HG03439 (cell line): ENCODE measurements at regions not wholly inside any gene's neighbourhood (a gene's known extent, or its start where the extent isn't known, plus 50 kb on each side); places are given as distances from the start of the nearest gene placed in this dataset.
"Not testable (repeated sequence)": the region's sequence is repeated elsewhere in the genome, so short reads cannot be mapped to it uniquely, and the experiment has no call there.

Experiments used
- ATAC-seq: cut with Tn5 transposase; IDR thresholded peaks from one replicate; pipeline ENCODE4 v1.9.1; 2021; ENCODE audit warnings: mild to moderate bottlenecking, moderate library complexity; ENCODE audit not compliant: unreplicated experiment

GRCh38 chr13:84641491-84641890, 759.2 kb upstream of the SLITRK1 start:
- ATAC-seq, result no peak

GRCh38 chr13:84640691-84641090, 758.4 kb upstream of the SLITRK1 start:
- ATAC-seq, result no peak

GRCh38 chr13:84630476-84630875, 748.2 kb upstream of the SLITRK1 start:
- no peak for ATAC-seq

- no peak for ATAC-seq
Observed at GRCh38 chr13:84616864-84617263, 734.6 kb upstream of the SLITRK1 start.

GRCh38 chr13:84609716-84610115, 727.4 kb upstream of the SLITRK1 start:
- no peak for ATAC-seq

GRCh38 chr13:84607261-84608013, 725.2 kb upstream of the SLITRK1 start:
- ATAC-seq, result no peak

- ATAC-seq, result no peak
Observed at GRCh38 chr13:84606616-84607015, 724.3 kb upstream of the SLITRK1 start.

- no peak for ATAC-seq
Observed at GRCh38 chr13:84605927-84606326, 723.7 kb upstream of the SLITRK1 start.

GRCh38 chr13:84591444-84591843, 709.2 kb upstream of the SLITRK1 start:
- ATAC-seq, result no peak

GRCh38 chr13:84590663-84591062, 708.4 kb upstream of the SLITRK1 start:
- no peak for ATAC-seq

- no peak for ATAC-seq
Observed at GRCh38 chr13:84588023-84588422, 705.7 kb upstream of the SLITRK1 start.

- ATAC-seq, result not testable (repeated sequence)
Observed at GRCh38 chr13:84579901-84580300, 697.6 kb upstream of the SLITRK1 start.

- no peak for ATAC-seq
Observed at GRCh38 chr13:84574851-84575250, 692.6 kb upstream of the SLITRK1 start.

GRCh38 chr13:84571264-84571663, 689.0 kb upstream of the SLITRK1 start:
- ATAC-seq, result no peak

- ATAC-seq, result no peak
Observed at GRCh38 chr13:84570831-84571230, 688.6 kb upstream of the SLITRK1 start.

GRCh38 chr13:84569366-84569765, 687.1 kb upstream of the SLITRK1 start:
- ATAC-seq, result no peak

GRCh38 chr13:84567848-84568247, 685.6 kb upstream of the SLITRK1 start:
- ATAC-seq, result no peak

GRCh38 chr13:84566780-84567179, 684.5 kb upstream of the SLITRK1 start:
- no peak for ATAC-seq

- no peak for ATAC-seq
Observed at GRCh38 chr13:84563611-84564010, 681.3 kb upstream of the SLITRK1 start.

- ATAC-seq, result no peak
Observed at GRCh38 chr13:84553227-84553626, 671.0 kb upstream of the SLITRK1 start.

GRCh38 chr13:84543962-84544361, 661.7 kb upstream of the SLITRK1 start:
- no peak for ATAC-seq

- no peak for ATAC-seq
Observed at GRCh38 chr13:84542348-84542747, 660.1 kb upstream of the SLITRK1 start.

- no peak for ATAC-seq
Observed at GRCh38 chr13:84536906-84537305, 654.6 kb upstream of the SLITRK1 start.
